CD4-positive, alpha-beta memory T cell (primary cell): ENCODE measurements at regions not wholly inside any gene's neighbourhood (a gene's known extent, or its start where the extent isn't known, plus 50 kb on each side); places are given as distances from the start of the nearest gene placed in this dataset.

Experiments
- CTCF ChIA-PET: fragments of 350-600 bp; sonication (Branson Sonifier 250); formaldehyde crosslinking; loops from one replicate; lab custom pipeline; 2021; ENCODE audit warnings: inconsistent platforms; ENCODE audit not compliant: partially characterized antibody; lab: Charles Lee
- POLR2A ChIA-PET: fragments of 350-600 bp; sonication (Branson Sonifier 250); formaldehyde crosslinking; loops from one replicate; lab custom pipeline; 2021; ENCODE audit not compliant: partially characterized antibody; lab: Charles Lee
- DNase-seq, 5 donors: peaks; one replicate each; pipeline versions ENCODE4 v3.0.0 to v3.0.0-alpha.2; 2020 to 2022; ENCODE audit warnings: mixed read lengths in 1 of 5
- H3K27ac ChIP-seq: one replicate; pipeline ENCODE4 v1.7.0; 2013; ENCODE audit warnings: low read depth, low read length
- H3K27me3 ChIP-seq: 2 replicates; pipeline ENCODE4 v1.7.0; 2013; ENCODE audit warnings: mild to moderate bottlenecking, low read length, moderate library complexity; ENCODE audit not compliant: insufficient read depth
- H3K36me3 ChIP-seq: 2 replicates; pipeline ENCODE4 v1.7.0; 2013; ENCODE audit warnings: mild to moderate bottlenecking, low read length, moderate library complexity; ENCODE audit not compliant: insufficient read depth
- H3K4me1 ChIP-seq: 2 replicates; pipeline ENCODE4 v1.7.0; 2013; ENCODE audit warnings: mild to moderate bottlenecking, low read length, moderate library complexity; ENCODE audit not compliant: insufficient read depth
- H3K4me3 ChIP-seq, 2 donors: one replicate each; pipeline ENCODE4 v1.7.0; 2013; ENCODE audit warnings: low read length in 2 of 2, mild to moderate bottlenecking in 1 of 2
- H3K9me3 ChIP-seq, 2 donors: one replicate each; pipeline ENCODE4 v1.7.0; 2013; ENCODE audit warnings: low read length in 2 of 2, control low read depth in 1 of 2; ENCODE audit not compliant: control insufficient read depth in 1 of 2
- H3K27ac Mint-ChIP-seq, 7 donors: one replicate each; pipeline ENCODE4 v1.8.0; 2020 to 2021; ENCODE audit warnings: mixed read lengths in 7 of 7, mild to moderate bottlenecking in 6 of 7, inconsistent platforms in 3 of 7, moderate library complexity in 3 of 7
- H3K27me3 Mint-ChIP-seq, 2 donors: one replicate each; pipeline ENCODE4 v1.8.0; 2020 to 2021; ENCODE audit warnings: mixed read lengths in 2 of 2
- H3K36me3 Mint-ChIP-seq, 2 donors: one replicate each; pipeline ENCODE4 v1.8.0; 2020 to 2021; ENCODE audit warnings: mixed read lengths in 2 of 2, inconsistent platforms in 1 of 2, mild to moderate bottlenecking in 1 of 2
- H3K4me1 Mint-ChIP-seq, 4 donors: one replicate each; pipeline ENCODE4 v1.8.0; 2020 to 2021; ENCODE audit warnings: mixed read lengths in 4 of 4, mild to moderate bottlenecking in 1 of 4
- H3K4me3 Mint-ChIP-seq, 8 donors: one replicate each; pipeline ENCODE4 v1.8.0; 2020 to 2021; ENCODE audit warnings: mixed read lengths in 8 of 8, mild to moderate bottlenecking in 7 of 8, moderate library complexity in 6 of 8, inconsistent platforms in 3 of 8
- H3K9me3 Mint-ChIP-seq, 8 donors: one replicate each; pipeline ENCODE4 v1.8.0; 2020 to 2021; ENCODE audit warnings: mixed read lengths in 8 of 8, mild to moderate bottlenecking in 5 of 8, inconsistent platforms in 3 of 8, moderate library complexity in 1 of 8
- intact Hi-C: fragments of 100-400 bp; cut with micrococcal nuclease; formaldehyde crosslinking; loops from one replicate; pipeline ENCODE4 v1.15.1; 2023

DNA sequence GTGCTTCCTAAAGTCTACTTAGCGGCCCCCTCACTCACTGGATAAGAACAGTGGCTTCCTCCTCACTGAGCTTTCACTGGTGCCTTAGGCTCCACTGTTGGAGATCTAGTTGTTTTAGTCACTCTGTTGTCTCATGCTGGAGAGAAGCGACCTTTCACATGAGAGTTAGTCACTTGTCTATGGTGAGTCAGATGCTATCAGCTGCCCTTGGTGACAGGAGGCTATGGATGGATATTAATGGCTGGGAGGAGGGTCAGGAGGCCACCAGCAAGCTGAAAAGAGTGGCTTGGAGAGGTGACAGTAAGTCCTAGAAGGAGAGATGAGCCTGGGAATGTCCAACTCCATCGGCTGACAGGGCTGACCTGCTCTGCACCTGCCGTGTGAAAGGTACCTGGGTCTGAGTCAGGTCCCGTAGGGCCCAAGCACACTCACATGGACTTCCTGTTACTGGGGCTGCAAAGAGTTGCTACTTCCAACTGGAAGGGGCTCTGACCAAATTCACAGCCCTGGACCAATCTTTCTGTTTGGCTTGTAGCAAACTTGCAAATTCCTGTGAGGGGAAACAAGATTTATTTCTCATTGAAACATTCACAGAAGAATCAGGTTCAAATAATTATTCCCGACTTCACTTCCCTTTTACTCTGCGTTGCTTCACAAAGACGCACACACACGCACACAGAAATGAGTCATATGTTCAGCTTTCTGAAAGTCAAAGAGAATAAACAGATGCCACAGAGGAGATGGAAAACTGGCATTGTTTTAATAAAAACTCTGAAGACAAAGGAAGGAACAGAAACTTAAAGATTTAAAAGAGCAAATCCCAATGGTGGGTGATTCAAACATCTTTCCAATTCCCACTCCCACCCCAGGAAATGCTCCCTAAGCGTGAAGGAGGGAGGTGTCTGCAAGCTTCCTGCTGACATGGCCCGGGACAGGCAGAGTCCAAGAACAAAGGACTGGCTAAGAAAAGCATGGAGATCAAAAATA lies 203.5 kb upstream of the TWIST2 start:
- intact Hi-C loops = no loop called here
- ChIA-PET CTCF (no interaction called here), POLR2A (no interaction called here)
- DNase-seq = no peak
- Histone ChIP-seq H3K27me3 (no peaks in the 10 kb centered on the region), H3K4me1 (no peaks in the 10 kb centered on the region), H3K36me3 (no peaks in the 10 kb centered on the region), H3K4me3 (no peak overlapping the region), H3K27ac (no peak overlapping the region), H3K9me3 (no peaks in the 10 kb centered on the region)
- no peaks in the 10 kb centered on the region for H3K9me3 Mint-ChIP-seq
- H3K4me1 Mint-ChIP-seq = peaks cover 0 to 2% (median 0%) of the 10 kb centered on the region in 4 donors
- no peak overlapping the region for H3K27ac Mint-ChIP-seq
- no peak overlapping the region for H3K4me3 Mint-ChIP-seq
- H3K27me3 Mint-ChIP-seq = peaks cover 4 to 7% of the 10 kb centered on the region in 2 donors
- H3K36me3 Mint-ChIP-seq = no peaks in the 10 kb centered on the region

DNA sequence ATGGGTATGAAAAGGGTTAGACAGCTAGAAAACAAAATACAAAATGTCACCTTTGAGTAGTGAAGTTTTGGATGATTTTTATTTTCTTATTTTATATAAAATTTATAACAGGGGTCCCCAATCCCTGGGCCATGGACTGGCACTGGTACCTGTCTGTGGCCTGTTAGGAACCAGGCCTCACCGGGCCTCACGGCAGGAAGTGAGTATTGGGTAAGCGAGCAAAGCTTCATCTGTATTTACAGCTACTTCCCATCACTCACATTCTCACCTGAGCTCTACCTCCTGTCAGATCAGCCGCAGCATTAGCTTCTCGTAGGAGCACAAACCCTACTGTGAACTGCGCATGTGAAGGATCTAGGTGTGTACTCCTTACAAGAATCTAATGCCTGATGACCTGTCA lies 202.8 kb upstream of the TWIST2 start:
- Mint-ChIP-seq H3K4me1 (peaks cover 0 to 2% (median 0%) of the 10 kb centered on the region in 4 donors), H3K27ac (no peak overlapping the region), H3K36me3 (no peaks in the 10 kb centered on the region), H3K9me3 (no peaks in the 10 kb centered on the region), H3K4me3 (no peak overlapping the region), H3K27me3 (peaks cover 7 to 8% of the 10 kb centered on the region in 2 donors)
- Histone ChIP-seq H3K27me3 (no peaks in the 10 kb centered on the region), H3K9me3 (no peaks in the 10 kb centered on the region), H3K4me1 (no peaks in the 10 kb centered on the region), H3K36me3 (no peaks in the 10 kb centered on the region), H3K4me3 (no peak overlapping the region), H3K27ac (no peak overlapping the region)
- ChIA-PET CTCF (no interaction called here), POLR2A (no interaction called here)
- intact Hi-C loops = no loop called here
- no peak for DNase-seq

DNA sequence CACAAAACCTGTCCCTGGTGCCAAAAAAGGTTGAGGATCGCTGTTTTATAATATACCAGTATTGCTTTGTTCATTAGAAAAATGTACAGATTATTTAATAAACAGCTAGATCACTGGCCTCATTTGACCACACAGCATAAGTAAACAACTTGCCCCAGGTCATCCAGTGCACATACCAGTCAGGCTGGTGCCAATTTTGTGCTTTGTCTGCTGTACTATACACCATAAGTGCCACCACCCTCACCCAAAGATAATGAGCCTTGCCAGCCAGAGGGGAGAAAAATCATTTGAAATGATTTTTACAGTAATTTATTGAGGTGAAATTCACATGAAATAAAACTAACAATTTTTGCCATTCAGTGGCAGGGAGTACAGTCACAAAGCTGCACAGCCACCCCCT lies 202.2 kb upstream of the TWIST2 start:
- Mint-ChIP-seq H3K36me3 (no peaks in the 10 kb centered on the region), H3K27me3 (peaks cover 5 to 7% of the 10 kb centered on the region in 2 donors), H3K4me1 (peaks cover 0 to 2% (median 0%) of the 10 kb centered on the region in 4 donors), H3K4me3 (no peak overlapping the region), H3K27ac (no peak overlapping the region), H3K9me3 (no peaks in the 10 kb centered on the region)
- Histone ChIP-seq H3K27me3 (no peaks in the 10 kb centered on the region), H3K4me1 (no peaks in the 10 kb centered on the region), H3K27ac (no peak overlapping the region), H3K9me3 (no peaks in the 10 kb centered on the region), H3K4me3 (no peak overlapping the region), H3K36me3 (no peaks in the 10 kb centered on the region)
- ChIA-PET CTCF (no interaction called here), POLR2A (no interaction called here)
- DNase-seq = no peak
- intact Hi-C loops = no loop called here

DNA sequence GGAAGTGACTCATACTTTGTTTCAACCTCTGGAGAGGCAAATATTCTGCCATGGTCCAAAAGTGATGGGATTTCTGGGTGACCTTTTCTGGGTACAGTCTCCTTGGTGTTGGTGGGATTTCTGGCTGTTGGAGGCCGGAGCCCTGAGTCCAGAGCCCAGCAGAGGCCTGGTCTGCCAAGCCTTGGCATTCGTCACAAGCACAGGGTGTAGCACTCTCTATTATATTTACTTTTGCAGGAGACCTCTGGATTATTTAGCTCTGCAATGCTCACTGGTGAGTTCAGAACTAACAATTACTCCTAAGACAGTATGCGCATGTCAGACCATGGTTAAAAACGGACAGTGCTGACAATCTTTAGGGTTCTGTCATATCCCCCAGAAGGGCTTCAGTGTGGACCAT lies 201.6 kb upstream of the TWIST2 start:
- POLR2A ChIA-PET = no interaction called here
- intact Hi-C loops = no loop called here

DNA sequence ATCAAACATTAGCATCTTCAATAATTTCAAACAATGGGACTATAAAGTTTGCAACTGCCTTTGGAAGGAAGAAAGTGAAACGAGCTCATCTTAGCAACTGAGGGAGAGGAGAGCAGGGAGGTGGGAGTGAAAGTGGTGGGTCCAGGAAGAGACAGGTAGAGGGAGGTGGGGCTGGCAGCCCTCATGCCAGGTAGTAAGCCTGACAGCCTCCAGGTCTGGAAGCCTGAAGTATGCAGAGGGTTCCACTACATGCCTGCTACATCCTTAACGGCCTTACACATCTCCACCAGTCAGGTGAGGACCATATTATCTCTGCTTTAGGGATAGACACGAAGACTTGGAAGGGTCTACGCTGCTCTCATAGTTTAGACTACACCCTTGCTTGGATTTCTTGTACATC lies 201.1 kb upstream of the TWIST2 start:
- Histone ChIP-seq H3K27ac (no peak overlapping the region), H3K4me1 (no peaks in the 10 kb centered on the region), H3K4me3 (no peak overlapping the region), H3K36me3 (no peaks in the 10 kb centered on the region), H3K9me3 (no peaks in the 10 kb centered on the region), H3K27me3 (no peaks in the 10 kb centered on the region)
- H3K27ac Mint-ChIP-seq = no peak overlapping the region
- CTCF ChIA-PET = no interaction called here
- POLR2A ChIA-PET = no interaction called here
- intact Hi-C loops = no loop called here
- no peaks in the 10 kb centered on the region for H3K36me3 Mint-ChIP-seq
- no peak overlapping the region for H3K4me3 Mint-ChIP-seq
- no peaks in the 10 kb centered on the region for H3K9me3 Mint-ChIP-seq
- no peak for DNase-seq
- H3K27me3 Mint-ChIP-seq = peaks cover 8 to 14% of the 10 kb centered on the region in 2 donors
- peaks cover 0 to 2% (median 0%) of the 10 kb centered on the region in 4 donors for H3K4me1 Mint-ChIP-seq

More for the DNA sequence above, 201.6 kb upstream of the TWIST2 start:
- Histone ChIP-seq H3K27ac (no peak overlapping the region), H3K36me3 (no peaks in the 10 kb centered on the region), H3K4me1 (no peaks in the 10 kb centered on the region), H3K27me3 (no peaks in the 10 kb centered on the region), H3K4me3 (no peak overlapping the region), H3K9me3 (no peaks in the 10 kb centered on the region)
- Mint-ChIP-seq H3K4me3 (no peak overlapping the region), H3K4me1 (peaks cover 0 to 2% (median 0%) of the 10 kb centered on the region in 4 donors), H3K27ac (no peak overlapping the region), H3K9me3 (no peaks in the 10 kb centered on the region), H3K36me3 (no peaks in the 10 kb centered on the region), H3K27me3 (peaks cover 8 to 9% of the 10 kb centered on the region in 2 donors)
- CTCF ChIA-PET = no interaction called here
- DNase-seq = no peak

DNA sequence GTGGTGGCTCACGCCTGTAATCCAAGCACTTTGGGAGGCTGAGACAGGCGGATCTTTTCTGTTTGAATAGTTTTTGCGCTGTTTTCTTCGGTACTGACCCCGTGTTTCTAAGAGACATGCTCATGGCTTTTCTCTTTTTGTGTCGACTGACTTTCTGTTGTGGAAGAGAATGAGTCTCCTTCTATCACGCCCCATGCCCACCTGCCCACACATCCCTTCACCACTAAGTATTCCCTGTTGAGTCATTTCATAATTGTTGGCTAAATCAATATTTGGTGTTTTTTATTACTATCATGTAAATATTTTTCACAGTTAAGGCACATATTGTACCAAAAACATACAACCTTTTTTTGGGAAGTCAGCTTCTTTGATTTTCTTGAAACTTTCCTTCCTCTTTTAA lies 198.8 kb upstream of the TWIST2 start:
- H3K4me3 ChIP-seq = no peak overlapping the region
- H3K27ac ChIP-seq = no peak overlapping the region
- CTCF ChIA-PET = no interaction called here
- no peaks in the 10 kb centered on the region for H3K36me3 ChIP-seq
- Mint-ChIP-seq H3K4me3 (no peak overlapping the region), H3K27ac (no peak overlapping the region), H3K27me3 (peaks cover 9 to 15% of the 10 kb centered on the region in 2 donors), H3K9me3 (no peaks in the 10 kb centered on the region), H3K36me3 (no peaks in the 10 kb centered on the region), H3K4me1 (peaks cover 0 to under 1% (median 0%) of the 10 kb centered on the region in 4 donors)
- no peaks in the 10 kb centered on the region for H3K4me1 ChIP-seq
- no peaks in the 10 kb centered on the region for H3K9me3 ChIP-seq
- POLR2A ChIA-PET = no interaction called here
- intact Hi-C loops = no loop called here
- H3K27me3 ChIP-seq = no peaks in the 10 kb centered on the region
- no peak for DNase-seq

DNA sequence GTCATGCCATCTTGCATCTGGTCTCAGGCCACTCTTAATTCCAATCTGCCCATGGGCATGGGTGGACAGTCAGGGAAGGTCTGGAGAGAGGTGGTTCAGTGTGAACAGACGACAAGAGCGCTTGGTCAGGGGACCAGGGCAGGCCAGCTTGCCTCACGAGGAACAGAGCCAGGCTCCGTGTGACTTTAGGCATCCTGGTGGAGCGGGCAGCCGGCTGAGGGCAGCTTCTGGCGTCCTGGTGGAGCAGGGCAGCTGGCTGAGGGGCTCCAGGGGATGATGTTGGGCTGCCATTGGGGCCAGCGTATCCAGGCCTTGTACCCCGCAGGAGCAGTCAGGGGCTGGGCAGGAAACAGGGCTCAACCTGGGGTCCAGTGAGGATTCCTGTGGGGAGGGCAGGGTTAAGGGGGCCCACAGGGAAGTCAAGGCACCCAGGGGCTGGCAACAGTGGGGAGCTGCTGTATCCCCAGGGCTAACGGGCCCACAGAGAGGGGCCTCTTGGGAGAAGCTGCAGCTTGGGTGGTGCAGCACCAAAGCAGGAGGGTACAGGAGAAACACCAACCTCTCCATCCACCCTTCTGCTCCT lies 197.9 kb upstream of the TWIST2 start:
- Histone ChIP-seq H3K4me1 (no peaks in the 10 kb centered on the region), H3K27ac (no peak overlapping the region), H3K27me3 (no peaks in the 10 kb centered on the region), H3K9me3 (no peaks in the 10 kb centered on the region), H3K36me3 (no peaks in the 10 kb centered on the region), H3K4me3 (no peak overlapping the region)
- no peaks in the 10 kb centered on the region for H3K4me1 Mint-ChIP-seq
- no peak overlapping the region for H3K4me3 Mint-ChIP-seq
- ChIA-PET POLR2A (no interaction called here), CTCF (no interaction called here)
- H3K9me3 Mint-ChIP-seq = no peaks in the 10 kb centered on the region
- peaks cover 9 to 15% of the 10 kb centered on the region in 2 donors for H3K27me3 Mint-ChIP-seq
- H3K27ac Mint-ChIP-seq = no peak overlapping the region
- intact Hi-C loops = no loop called here
- H3K36me3 Mint-ChIP-seq = no peaks in the 10 kb centered on the region
- no peak for DNase-seq
